Amniotic epithelial cell (primary cell): ENCODE measurements at regions not wholly inside any gene's neighbourhood (a gene's known extent, or its start where the extent isn't known, plus 50 kb on each side); places are given as distances from the start of the nearest gene placed in this dataset.

Source experiments
- DNase-seq: peaks from one replicate; pipeline ENCODE4 v3.0.0-alpha.2; 2010; ENCODE audit warnings: low read depth

- peak; percentile 4 for DNase-seq
These were observed 1110.3 kb upstream of the MAP3K7 start for GRCh38 chr6:91697010-91697695.

- DNase-seq, result no peak
These were observed 1108.3 kb upstream of the MAP3K7 start for GRCh38 chr6:91695221-91695620.

- no peak for DNase-seq
These were observed 1107.3 kb upstream of the MAP3K7 start for GRCh38 chr6:91694016-91694654.

GRCh38 chr6:91691449-91691848, 1104.6 kb upstream of the MAP3K7 start:
- no peak for DNase-seq

- no peak for DNase-seq
These were observed 1096.4 kb upstream of the MAP3K7 start for GRCh38 chr6:91683240-91683639.

GRCh38 chr6:91681296-91681695, 1094.4 kb upstream of the MAP3K7 start:
- DNase-seq, result no peak

GRCh38 chr6:91678679-91679446, 1092.0 kb upstream of the MAP3K7 start:
- no peak for DNase-seq

- no peak for DNase-seq
These were observed 1085.3 kb upstream of the MAP3K7 start for GRCh38 chr6:91672201-91672600.

- no peak for DNase-seq
These were observed 1083.0 kb upstream of the MAP3K7 start for GRCh38 chr6:91669871-91670268.

- no peak for DNase-seq
These were observed 1082.4 kb upstream of the MAP3K7 start for GRCh38 chr6:91669154-91669870.

GRCh38 chr6:91667596-91667995, 1080.7 kb upstream of the MAP3K7 start:
- no peak for DNase-seq

- DNase-seq, result no peak
These were observed 1077.6 kb upstream of the MAP3K7 start for GRCh38 chr6:91664327-91664959.

GRCh38 chr6:91660893-91661292, 1074.0 kb upstream of the MAP3K7 start:
- no peak for DNase-seq

- no peak for DNase-seq
These were observed 1073.0 kb upstream of the MAP3K7 start for GRCh38 chr6:91659891-91660290.

GRCh38 chr6:91654793-91655192, 1067.9 kb upstream of the MAP3K7 start:
- no peak for DNase-seq

GRCh38 chr6:91654357-91654756, 1067.5 kb upstream of the MAP3K7 start:
- DNase-seq, result no peak

- DNase-seq, result no peak
These were observed 1067.0 kb upstream of the MAP3K7 start for GRCh38 chr6:91653895-91654294.

GRCh38 chr6:91653076-91653723, 1066.3 kb upstream of the MAP3K7 start:
- no peak for DNase-seq

- DNase-seq, result no peak
These were observed 1059.8 kb upstream of the MAP3K7 start for GRCh38 chr6:91646649-91647048.

GRCh38 chr6:91645811-91646210, 1058.9 kb upstream of the MAP3K7 start:
- no peak for DNase-seq

- no peak for DNase-seq
These were observed 1050.3 kb upstream of the MAP3K7 start for GRCh38 chr6:91637217-91637616.

- no peak for DNase-seq
These were observed 1047.9 kb upstream of the MAP3K7 start for GRCh38 chr6:91634791-91635190.
